HPDE6-E6E7 (cell line): ENCODE measurements at regions not wholly inside any gene's neighbourhood (a gene's known extent, or its start where the extent isn't known, plus 50 kb on each side); places are given as distances from the start of the nearest gene placed in this dataset.
"Not testable (repeated sequence)": the region's sequence is repeated elsewhere in the genome, so short reads cannot be mapped to it uniquely, and the experiment has no call there.

ENCODE experiments used
- DNase-seq: peaks from one replicate; pipeline ENCODE4 v3.0.0; 2011; ENCODE audit warnings: missing footprints; ENCODE audit errors: extremely low spot score

- DNase-seq = no peak
These were observed 142.5 kb upstream of the ARG1 start for GRCh38 chr6:131430531-131430930.

GRCh38 chr6:131431718-131432117 is 141.3 kb upstream of the ARG1 start:
- no peak for DNase-seq

DNA sequence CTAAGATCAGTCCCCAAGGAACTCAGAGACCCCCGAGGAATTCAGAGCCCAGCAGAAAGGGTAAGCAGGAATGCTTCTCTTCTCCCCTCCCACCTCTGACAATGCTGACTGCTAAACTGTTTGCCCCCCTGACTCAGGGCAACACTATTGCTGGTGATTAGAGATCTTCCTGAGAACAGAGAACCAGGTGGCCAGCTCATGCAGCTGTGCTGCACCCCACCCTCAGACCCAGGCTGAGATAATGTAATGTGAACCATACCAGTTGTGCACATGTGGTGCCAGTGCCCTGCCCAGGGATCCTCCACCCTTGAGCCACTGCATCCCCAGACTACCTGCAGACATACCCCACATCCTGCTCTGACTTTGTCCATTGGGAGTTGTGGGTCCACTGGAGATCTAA is 139.1 kb upstream of the ARG1 start:
- no peak for DNase-seq

DNA sequence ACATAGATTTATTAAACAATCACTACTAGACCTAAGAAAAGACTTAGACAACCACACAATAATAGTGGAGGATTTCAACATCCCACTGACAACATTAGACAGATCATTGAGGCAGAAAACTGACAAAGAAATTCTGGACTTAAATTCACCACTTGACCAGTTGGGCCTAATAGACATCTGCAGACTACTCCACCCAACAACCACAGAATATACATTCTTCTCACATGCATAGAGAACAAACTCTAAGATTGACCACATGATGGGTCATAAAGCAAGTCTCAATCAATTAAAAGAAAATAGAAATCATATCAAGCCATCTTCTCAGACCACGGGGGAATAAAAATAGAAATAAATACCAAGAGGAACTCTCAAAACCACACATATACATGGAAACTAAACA is 136.7 kb upstream of the ARG1 start:
- DNase-seq = no peak

GRCh38 chr6:131443014-131443413 is 130.0 kb upstream of the ARG1 start:
- no peak for DNase-seq

GRCh38 chr6:131443514-131443913 is 129.5 kb upstream of the ARG1 start:
- DNase-seq = no peak

- not testable (repeated sequence) for DNase-seq
These were observed 127.7 kb upstream of the ARG1 start for GRCh38 chr6:131445356-131445755.

- no peak for DNase-seq
These were observed 122.2 kb upstream of the ARG1 start for GRCh38 chr6:131450861-131451260.

- no peak for DNase-seq
These were observed 121.5 kb upstream of the ARG1 start for GRCh38 chr6:131451321-131452144.

- no peak for DNase-seq
These were observed 119.2 kb upstream of the ARG1 start for GRCh38 chr6:131453803-131454202.

GRCh38 chr6:131456565-131456964 is 116.5 kb upstream of the ARG1 start:
- no peak for DNase-seq

- no peak for DNase-seq
These were observed 114.0 kb upstream of the ARG1 start for GRCh38 chr6:131459005-131459404.

- DNase-seq = no peak
These were observed 112.4 kb upstream of the ARG1 start for GRCh38 chr6:131460614-131461000.

DNA sequence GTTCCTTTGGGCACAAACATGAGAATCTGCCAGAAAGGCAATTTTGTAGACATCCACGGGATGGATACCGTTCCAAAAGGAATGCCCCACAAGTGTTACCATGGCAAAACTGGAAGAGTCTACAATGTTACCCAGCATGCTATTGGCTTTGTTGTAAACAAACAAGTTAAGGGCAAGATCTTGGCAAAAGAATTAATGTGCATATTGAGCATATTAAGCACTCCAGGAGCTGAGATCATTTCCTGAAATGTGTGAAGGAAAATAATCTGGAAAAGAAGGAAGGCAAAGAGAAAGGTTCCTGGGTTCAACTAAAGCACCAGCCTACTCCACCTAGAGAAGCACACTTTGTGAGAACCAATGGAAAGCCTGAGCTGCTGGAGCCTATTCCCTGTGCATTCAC is 103.9 kb upstream of the ARG1 start:
- DNase-seq = no peak

- DNase-seq = no peak
These were observed 102.5 kb upstream of the ARG1 start for GRCh38 chr6:131470534-131470933.

- DNase-seq = no peak
These were observed 101.7 kb upstream of the ARG1 start for GRCh38 chr6:131471331-131471730.

DNA sequence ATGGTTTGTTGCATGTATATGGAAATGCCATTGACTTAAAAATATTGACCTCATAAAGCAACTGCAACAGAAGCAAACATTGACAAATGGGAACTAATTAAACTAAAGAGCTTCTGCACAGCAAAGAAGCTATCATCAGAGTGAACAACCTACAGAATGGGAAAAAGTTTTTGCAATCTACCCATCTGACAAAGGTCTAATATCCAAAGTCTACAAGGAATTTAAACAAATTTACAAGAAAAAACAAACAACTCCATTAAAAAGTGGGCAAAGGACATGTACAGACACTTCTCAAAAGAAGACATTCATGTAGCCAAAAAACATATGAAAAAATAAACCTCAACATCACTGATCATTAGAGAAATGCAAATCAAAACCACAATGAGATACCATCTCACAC is 99.7 kb upstream of the ARG1 start:
- not testable (repeated sequence) for DNase-seq

GRCh38 chr6:131476362-131476761 is 96.7 kb upstream of the ARG1 start:
- DNase-seq = no peak

DNA sequence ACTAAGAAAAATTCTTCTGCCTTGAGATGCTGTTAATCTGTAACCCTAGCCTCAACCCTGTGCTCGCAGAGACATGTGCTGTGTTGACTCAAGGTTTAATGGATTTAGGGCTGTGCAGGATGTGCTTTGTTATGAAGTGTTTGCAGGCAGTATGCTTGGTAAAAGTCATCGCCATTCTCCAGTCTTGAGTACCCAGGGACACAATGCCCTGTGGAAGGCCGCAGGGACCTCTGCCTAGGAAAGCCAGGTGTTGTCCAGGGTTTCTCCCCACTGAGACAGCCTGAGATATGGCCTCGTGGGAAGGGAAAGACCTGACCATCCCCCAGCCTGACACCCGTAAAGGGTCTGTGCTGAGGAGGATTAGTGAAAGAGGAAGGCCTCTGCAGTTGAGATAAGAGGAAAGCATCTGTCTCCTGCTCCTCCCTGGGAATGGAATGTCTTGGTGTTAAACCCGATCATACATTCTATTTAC is 94.2 kb upstream of the ARG1 start:
- not testable (repeated sequence) for DNase-seq

- DNase-seq = no peak
These were observed 86.4 kb upstream of the ARG1 start for GRCh38 chr6:131486608-131487007.

DNA sequence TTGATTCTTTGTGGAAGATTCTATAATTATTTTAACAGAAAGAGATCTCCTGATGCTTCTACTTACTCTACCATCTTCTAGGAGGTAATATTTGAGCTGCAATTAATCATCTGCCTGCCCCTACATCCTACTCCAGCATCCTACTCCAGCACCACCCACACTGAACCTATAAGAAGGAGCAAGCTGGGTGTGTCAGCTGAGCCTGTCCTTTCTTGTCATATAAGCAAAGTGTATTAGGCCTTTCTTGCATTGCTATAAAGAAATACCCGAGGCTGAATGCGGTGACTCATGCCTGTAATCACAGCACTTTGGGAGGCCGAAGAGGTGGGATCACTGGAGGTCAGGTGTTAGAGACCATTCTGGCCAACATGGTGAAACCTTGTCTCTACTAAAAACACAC is 84.2 kb upstream of the ARG1 start:
- DNase-seq = peak; percentile 8

GRCh38 chr6:131490441-131490840 is 82.6 kb upstream of the ARG1 start:
- no peak for DNase-seq

- no peak for DNase-seq
These were observed 80.0 kb upstream of the ARG1 start for GRCh38 chr6:131492932-131493573.
